H7 (cell line): ENCODE measurements at regions not wholly inside any gene's neighbourhood (a gene's known extent, or its start where the extent isn't known, plus 50 kb on each side); places are given as distances from the start of the nearest gene placed in this dataset.

Experiments
- DNase-seq: peaks from one replicate; pipeline ENCODE4 v3.0.0; 2012
- H3K27me3 ChIP-seq: 2 replicates; pipeline ENCODE4 v1.6.0; 2011; ENCODE audit warnings: mild to moderate bottlenecking, low read length; ENCODE audit not compliant: control insufficient read depth, insufficient read depth
- H3K36me3 ChIP-seq: replicated peaks from 2 replicates; pipeline ENCODE4 v1.5.1; 2011; ENCODE audit warnings: low read length; ENCODE audit not compliant: control insufficient read depth, insufficient read depth
- H3K4me3 ChIP-seq: 2 replicates; pipeline ENCODE4 v1.5.1; 2011; ENCODE audit warnings: low read depth, mild to moderate bottlenecking, control low read depth, low read length, moderate library complexity; ENCODE audit not compliant: insufficient read depth

- no peaks in the 10 kb centered on the region for H3K36me3 ChIP-seq
- H3K27me3 ChIP-seq = no peaks in the 10 kb centered on the region
- DNase-seq = no peak
- no peak overlapping the region for H3K4me3 ChIP-seq
These were observed 150.2 kb upstream of the SPATS2L start for GRCh38 chr2:200156166-200156835.

DNA sequence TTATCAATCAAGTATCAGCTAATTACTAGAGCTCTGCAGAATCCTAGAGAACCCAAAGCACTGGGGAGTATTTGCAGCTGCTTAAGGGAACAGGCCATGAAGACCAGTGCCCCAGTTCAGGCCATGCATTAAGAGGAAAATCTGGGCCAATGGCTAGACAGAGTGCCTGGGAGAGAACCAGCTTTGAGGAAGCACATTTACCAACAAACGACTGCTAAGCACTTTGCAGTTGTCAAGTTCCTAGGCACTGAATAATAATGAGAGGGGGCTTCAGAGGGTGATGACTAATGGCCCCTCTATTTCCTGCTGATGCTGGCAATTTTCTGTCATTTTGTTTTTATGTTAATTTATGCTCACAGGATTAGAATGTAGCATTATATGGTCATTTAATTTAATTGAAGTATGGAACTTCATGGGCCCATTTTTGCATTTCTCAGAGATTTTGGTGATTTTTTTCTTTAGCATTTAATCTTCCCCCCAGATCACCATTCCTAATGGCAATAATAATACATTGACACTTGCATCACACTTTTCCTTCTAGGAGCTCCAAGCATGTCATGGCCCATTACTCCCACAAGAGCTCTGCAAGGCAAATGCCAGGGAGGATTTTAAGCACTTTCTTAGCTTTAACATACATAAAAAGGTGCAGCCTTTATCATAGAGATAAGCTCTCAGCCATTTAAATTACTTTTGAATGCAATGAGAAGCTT lies 147.7 kb upstream of the SPATS2L start:
- H3K4me3 ChIP-seq = no peak overlapping the region
- no peak for DNase-seq

DNA sequence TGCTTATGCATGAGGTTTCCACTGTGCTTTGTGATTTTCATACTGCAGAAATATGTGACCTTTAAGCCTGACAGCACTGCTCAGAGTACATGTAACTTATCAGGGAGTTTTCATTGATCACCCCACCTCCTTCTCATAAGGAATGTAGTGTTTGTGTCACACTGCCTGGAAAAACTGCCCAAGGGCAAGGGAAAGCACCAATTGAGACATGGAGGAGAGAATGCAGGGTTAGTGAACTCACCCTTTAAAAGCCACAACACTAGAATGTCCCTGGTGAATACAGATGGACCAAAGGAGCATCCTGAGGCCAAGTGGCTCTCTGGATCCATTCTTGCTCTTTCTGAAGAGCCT lies 147.2 kb upstream of the SPATS2L start:
- Histone ChIP-seq H3K27me3 (no peaks in the 10 kb centered on the region), H3K4me3 (no peak overlapping the region)
- no peak for DNase-seq

More for the DNA sequence above, 147.7 kb upstream of the SPATS2L start:
- H3K36me3 ChIP-seq = no peaks in the 10 kb centered on the region
- no peaks in the 10 kb centered on the region for H3K27me3 ChIP-seq

GRCh38 chr2:200159829-200160781 lies 146.4 kb upstream of the SPATS2L start:
- Histone ChIP-seq H3K36me3 (no peaks in the 10 kb centered on the region), H3K4me3 (no peak overlapping the region), H3K27me3 (no peaks in the 10 kb centered on the region)
- no peak for DNase-seq

More for the DNA sequence above, 147.2 kb upstream of the SPATS2L start:
- H3K36me3 ChIP-seq = no peaks in the 10 kb centered on the region

GRCh38 chr2:200161458-200161857 lies 145.0 kb upstream of the SPATS2L start:
- no peaks in the 10 kb centered on the region for H3K36me3 ChIP-seq
- H3K27me3 ChIP-seq = no peaks in the 10 kb centered on the region
- no peak overlapping the region for H3K4me3 ChIP-seq
- DNase-seq = no peak

DNA sequence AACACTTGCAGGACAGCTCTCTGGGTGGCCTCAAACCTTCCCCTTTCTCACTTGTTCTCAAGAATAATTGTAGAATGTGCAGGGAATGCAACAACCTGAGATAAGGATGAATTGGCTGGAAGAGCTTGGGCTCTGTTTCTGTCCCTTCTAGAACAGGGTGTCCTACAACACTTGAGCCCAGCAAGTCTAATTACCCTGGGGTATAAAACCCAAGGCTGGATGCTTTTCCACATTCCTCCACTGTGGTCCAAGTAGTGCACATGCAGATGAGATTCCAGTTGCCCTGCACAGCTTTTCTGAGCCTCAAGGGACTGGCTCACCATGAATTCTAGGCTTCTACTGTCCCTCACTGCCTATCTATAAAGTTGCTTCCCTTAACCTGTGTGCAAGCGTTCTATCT lies 140.8 kb upstream of the SPATS2L start:
- Histone ChIP-seq H3K27me3 (no peaks in the 10 kb centered on the region), H3K4me3 (no peak overlapping the region), H3K36me3 (no peaks in the 10 kb centered on the region)
- DNase-seq = no peak

DNA sequence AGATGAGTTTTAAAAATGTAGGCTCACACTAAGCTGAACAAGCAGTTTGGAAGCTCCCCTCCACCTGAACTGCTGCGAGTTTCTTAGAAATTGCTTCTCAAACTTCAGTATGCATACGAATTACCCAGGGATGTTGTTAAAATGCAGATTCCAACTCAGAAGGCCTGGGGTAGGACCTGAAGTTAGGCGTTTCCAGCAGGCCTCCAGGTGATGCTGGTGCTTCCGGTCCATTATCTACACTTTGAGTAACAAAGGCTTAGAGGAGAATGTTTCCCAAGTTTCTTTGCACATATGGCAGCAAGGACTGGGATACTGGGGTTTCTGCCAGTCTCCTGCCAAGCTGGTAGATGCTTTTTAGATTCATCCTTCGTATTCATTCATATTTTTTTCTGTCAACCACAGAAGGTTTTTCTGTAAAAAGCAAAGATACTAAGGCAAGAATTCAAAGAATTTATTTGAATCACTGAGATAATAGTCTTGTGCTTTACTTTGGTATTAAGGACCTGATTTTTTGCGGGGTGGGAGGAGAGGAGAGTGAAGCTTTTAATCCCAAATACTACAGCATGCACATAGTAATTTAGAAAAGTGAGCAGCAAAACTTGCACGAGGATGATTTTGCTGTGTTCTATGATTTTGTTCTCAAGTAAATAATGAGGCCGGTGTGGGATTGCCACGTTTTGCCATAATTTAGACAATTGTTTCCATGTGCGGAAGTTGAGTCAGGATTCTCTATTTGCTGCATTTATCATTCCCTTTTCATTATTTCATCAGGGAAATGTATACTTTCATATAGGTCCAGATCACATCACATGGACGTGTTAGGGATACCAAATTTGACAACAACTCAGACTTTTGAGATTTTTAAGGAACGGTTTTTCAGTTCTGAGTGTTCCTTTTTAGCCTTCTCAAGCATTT lies 137.6 kb upstream of the SPATS2L start:
- DNase-seq = peak; percentile 49
- Histone ChIP-seq H3K27me3 (no peaks in the 10 kb centered on the region), H3K4me3 (no peak overlapping the region), H3K36me3 (no peaks in the 10 kb centered on the region)

DNA sequence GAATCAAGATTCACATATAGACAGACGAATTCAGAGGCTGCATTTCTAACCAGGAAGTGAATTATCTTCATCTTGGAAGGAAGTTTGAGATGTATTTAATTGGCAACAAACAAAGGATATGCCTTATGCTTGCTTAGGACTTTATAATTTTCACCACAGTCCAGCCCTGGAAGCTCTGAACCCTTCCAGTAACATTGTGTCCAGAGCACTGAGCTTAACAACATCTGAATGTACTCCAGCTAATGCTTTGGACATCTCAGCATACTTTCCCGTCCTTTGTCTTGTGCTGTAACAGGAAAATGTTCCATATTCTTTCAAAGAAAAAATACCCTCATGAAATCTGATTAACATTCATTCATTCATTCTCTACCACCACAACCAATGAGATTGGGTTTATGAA lies 136.3 kb upstream of the SPATS2L start:
- H3K4me3 ChIP-seq = no peak overlapping the region
- DNase-seq = no peak

GRCh38 chr2:200171731-200172482 lies 134.6 kb upstream of the SPATS2L start:
- no peaks in the 10 kb centered on the region for H3K27me3 ChIP-seq
- no peak overlapping the region for H3K4me3 ChIP-seq
- DNase-seq = no peak
- no peaks in the 10 kb centered on the region for H3K36me3 ChIP-seq

More for the DNA sequence above, 136.3 kb upstream of the SPATS2L start:
- no peaks in the 10 kb centered on the region for H3K36me3 ChIP-seq
- H3K27me3 ChIP-seq = no peaks in the 10 kb centered on the region

DNA sequence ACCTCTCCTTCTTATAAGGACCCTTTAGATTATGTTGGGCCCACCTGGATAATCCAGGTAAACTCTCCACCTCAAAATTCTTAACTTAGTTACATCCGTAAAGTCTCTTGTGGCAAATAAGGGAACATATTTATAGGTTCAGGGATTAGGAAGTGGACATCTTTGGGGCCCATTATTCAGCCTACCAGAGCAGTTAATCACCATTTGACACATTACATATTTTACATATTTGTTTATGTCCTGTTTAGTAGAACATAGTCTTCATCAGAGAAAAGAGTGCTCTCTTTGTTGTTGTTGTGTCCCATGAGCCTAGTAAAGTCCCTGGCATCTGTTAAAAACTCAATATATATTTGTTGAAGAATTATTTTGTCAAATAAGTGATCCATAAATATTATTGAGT lies 134.0 kb upstream of the SPATS2L start:
- Histone ChIP-seq H3K27me3 (no peaks in the 10 kb centered on the region), H3K36me3 (no peaks in the 10 kb centered on the region), H3K4me3 (no peak overlapping the region)
- no peak for DNase-seq

DNA sequence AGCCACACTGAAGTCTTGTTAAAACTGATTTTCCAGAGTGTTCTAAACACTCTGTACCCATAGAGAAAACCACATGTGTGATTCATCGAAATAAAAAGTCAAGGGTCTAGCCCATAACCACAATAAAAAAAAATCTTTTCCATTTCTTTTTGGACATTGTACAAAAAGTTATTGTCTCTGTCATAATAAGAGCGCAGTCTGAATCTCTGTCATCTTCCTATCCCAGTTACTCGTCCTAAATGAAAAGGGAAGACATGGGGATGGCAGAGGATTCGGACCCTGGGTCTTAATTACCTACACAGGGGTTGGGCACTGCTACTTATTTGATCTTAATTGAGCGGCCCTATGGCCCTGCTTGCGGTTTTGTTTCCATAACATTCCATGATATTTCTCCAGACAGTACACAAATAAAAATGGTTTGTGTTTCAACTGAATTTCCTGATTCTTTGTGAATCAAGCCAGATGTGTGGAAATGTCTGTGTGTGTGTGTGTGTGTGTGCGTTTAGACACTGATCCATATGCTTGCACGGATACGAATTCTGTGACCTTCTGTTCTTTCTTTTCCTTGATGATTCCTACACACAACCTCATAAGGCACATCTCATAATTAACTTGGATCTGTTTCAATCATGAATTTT lies 133.4 kb upstream of the SPATS2L start:
- Histone ChIP-seq H3K4me3 (no peak overlapping the region), H3K36me3 (no peaks in the 10 kb centered on the region), H3K27me3 (no peaks in the 10 kb centered on the region)
- no peak for DNase-seq

DNA sequence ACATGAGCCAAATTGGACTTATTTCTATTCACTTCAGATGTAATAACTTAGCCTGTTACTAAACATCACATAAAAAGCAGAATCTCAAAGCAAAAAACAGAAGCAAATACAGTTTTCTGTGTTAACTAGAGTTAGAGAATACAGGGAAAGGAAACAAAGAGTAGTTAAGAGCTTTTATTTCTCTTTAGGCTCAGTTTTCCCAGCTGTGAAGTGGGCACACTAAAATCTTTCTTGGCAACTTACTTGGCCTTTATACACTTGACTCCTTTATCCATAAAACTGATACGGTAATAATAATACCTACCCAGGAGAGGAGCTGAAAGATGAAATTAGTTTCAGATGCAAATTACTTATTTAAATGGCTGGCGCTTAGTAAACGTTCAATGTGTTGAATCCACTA lies 132.8 kb upstream of the SPATS2L start:
- Histone ChIP-seq H3K4me3 (no peak overlapping the region), H3K27me3 (no peaks in the 10 kb centered on the region), H3K36me3 (no peaks in the 10 kb centered on the region)
- DNase-seq = no peak
